Hepatocyte (in vitro differentiated cells): ENCODE measurements at regions not wholly inside any gene's neighbourhood (a gene's known extent, or its start where the extent isn't known, plus 50 kb on each side); places are given as distances from the start of the nearest gene placed in this dataset.

Experiments used
- CTCF ChIP-seq: fragments of 200-600 bp; sonication (generic); IDR thresholded peaks from 2 replicates; pipeline ENCODE4 v1.5.1; 2016; ENCODE audit warnings: antibody characterized with exemption, mild to moderate bottlenecking; ENCODE audit not compliant: poor library complexity
- EZH2 ChIP-seq: fragments of 200-600 bp; sonication (generic); IDR thresholded peaks from 2 replicates; pipeline ENCODE4 v1.6.1; 2016; ENCODE audit warnings: antibody characterized with exemption, mild to moderate bottlenecking, borderline replicate concordance
- EZH2phosphoT487 ChIP-seq: fragments of 200-600 bp; sonication (generic); IDR thresholded peaks from one replicate; pipeline ENCODE4 v1.6.1; 2018; ENCODE audit warnings: antibody characterized with exemption, mild to moderate bottlenecking, low read depth, moderate library complexity; ENCODE audit not compliant: unreplicated experiment, severe bottlenecking

DNA sequence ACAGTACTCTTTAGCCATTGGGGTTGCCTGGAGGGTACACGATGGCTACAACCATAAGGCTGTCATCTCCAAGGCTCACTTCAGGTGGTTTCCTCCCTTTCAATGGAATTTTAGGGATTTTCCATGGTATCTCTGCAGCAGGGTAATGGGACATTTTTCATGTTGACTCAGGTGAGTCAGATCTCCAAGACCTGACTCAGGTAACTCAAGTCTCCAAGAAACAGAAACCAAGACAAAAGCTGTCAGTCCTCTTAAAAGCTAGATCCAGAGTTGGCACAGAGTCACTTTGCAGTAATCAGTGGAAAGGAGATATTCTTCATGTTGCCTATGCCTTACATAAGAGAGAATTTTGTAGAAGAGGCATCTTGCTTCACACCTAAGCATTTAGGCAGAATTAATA is 375.8 kb upstream of the ARPP21 start:
- no peak for TF ChIP-seq CTCF
- no peak for TF ChIP-seq EZH2
- no peak for TF ChIP-seq EZH2phosphoT487
